IMR-90 (cell line): ENCODE measurements at regions not wholly inside any gene's neighbourhood (a gene's known extent, or its start where the extent isn't known, plus 50 kb on each side); places are given as distances from the start of the nearest gene placed in this dataset.

ENCODE experiments used
- ATAC-seq: fragments of 200-7000 bp; cut with Tn5 transposase; 2 replicates; pipeline ENCODE4 v1.9.1; 2020; ENCODE audit warnings: low read depth, mild to moderate bottlenecking, moderate library complexity
- BruUV-seq: library from RNA; stranded (reverse); fragments of 400-500 nt; replicated peaks from 2 replicates; lab custom pipeline; 2021; lab: Mats Ljungman, UMichigan
- CTCF ChIA-PET: fragments of 300-600 bp; formaldehyde crosslinking; extraction: SDS; loops from one replicate; lab custom pipeline; 2021; ENCODE audit warnings: antibody characterized with exemption; lab: Yijun Ruan, JAX
- POLR2A ChIA-PET: fragments of 300-600 bp; sonication (Branson Sonifier 250); formaldehyde crosslinking; loops from one replicate; lab custom pipeline; 2022; ENCODE audit warnings: antibody characterized with exemption; ENCODE audit not compliant: unreplicated experiment; lab: Charles Lee
- DNase-seq: peaks from one replicate; pipeline ENCODE4 v3.0.0; 2013
- H2AFZ ChIP-seq: replicated peaks from 2 replicates; pipeline ENCODE3; 2013; ENCODE audit warnings: low read length, mild to moderate bottlenecking; ENCODE audit not compliant: poor library complexity
- H2AK5ac ChIP-seq: 2 replicates; pipeline ENCODE4 v1.6.1; 2013; ENCODE audit warnings: low read depth, low read length, inconsistent platforms
- H2AK9ac ChIP-seq: replicated peaks from 2 replicates; pipeline ENCODE3; 2013; ENCODE audit warnings: mild to moderate bottlenecking, low read depth, low read length, moderate library complexity; ENCODE audit not compliant: poor library complexity
- H2BK120ac ChIP-seq: 2 replicates; pipeline ENCODE4 v1.6.1; 2013; ENCODE audit warnings: low read depth, low read length, inconsistent platforms
- H2BK15ac ChIP-seq: 3 replicates; pipeline ENCODE4 v1.6.1; 2013; ENCODE audit warnings: low read depth, low read length, inconsistent platforms
- H2BK20ac ChIP-seq: 2 replicates; pipeline ENCODE4 v1.6.1; 2013; ENCODE audit warnings: low read depth, mild to moderate bottlenecking, inconsistent platforms, low read length, moderate library complexity
- H2BK5ac ChIP-seq: 2 replicates; pipeline ENCODE4 v1.6.1; 2013; ENCODE audit warnings: mild to moderate bottlenecking, low read depth, low read length, inconsistent platforms; ENCODE audit not compliant: poor library complexity, severe bottlenecking
- H3K14ac ChIP-seq: replicated peaks from 2 replicates; pipeline ENCODE4 v1.6.1; 2013; ENCODE audit warnings: low read depth, low read length, inconsistent platforms
- H3K18ac ChIP-seq: 2 replicates; pipeline ENCODE4 v1.6.1; 2013; ENCODE audit warnings: low read depth, low read length, control low read depth
- H3K23ac ChIP-seq: 2 replicates; pipeline ENCODE4 v1.6.1; 2013; ENCODE audit warnings: low read depth, low read length, inconsistent platforms
- H3K27ac ChIP-seq: 2 replicates; pipeline ENCODE4 v1.5.1; 2013; ENCODE audit warnings: mild to moderate bottlenecking, control low read depth, low read length; ENCODE audit not compliant: insufficient read depth
- H3K27me3 ChIP-seq: 2 replicates; pipeline ENCODE4 v1.6.1; 2013; ENCODE audit warnings: low read length; ENCODE audit not compliant: control insufficient read depth, insufficient read depth
- H3K36me3 ChIP-seq: 2 replicates; pipeline ENCODE4 v1.6.1; 2013; ENCODE audit warnings: low read length, mixed read lengths; ENCODE audit not compliant: control insufficient read depth, insufficient read depth
- H3K4ac ChIP-seq: 2 replicates; pipeline ENCODE4 v1.6.1; 2013; ENCODE audit warnings: low read depth, low read length, inconsistent platforms
- H3K4me1 ChIP-seq: 2 replicates; pipeline ENCODE4 v1.6.1; 2013; ENCODE audit warnings: low read length, mixed read lengths; ENCODE audit not compliant: control insufficient read depth, insufficient read depth
- H3K4me2 ChIP-seq: 2 replicates; pipeline ENCODE4 v1.6.1; 2013; ENCODE audit warnings: low read depth, mild to moderate bottlenecking, control low read depth, low read length, moderate library complexity
- H3K4me3 ChIP-seq: 2 replicates; pipeline ENCODE4 v1.5.1; 2013; ENCODE audit warnings: low read depth, mild to moderate bottlenecking, control low read depth, low read length, moderate library complexity; ENCODE audit not compliant: insufficient read depth
- H3K56ac ChIP-seq: 2 replicates; pipeline ENCODE4 v1.6.1; 2013; ENCODE audit warnings: low read length, inconsistent platforms; ENCODE audit not compliant: insufficient read depth; ENCODE audit errors: extremely low read depth
- H3K79me1 ChIP-seq, 2 experiments: 2 replicates each; pipeline ENCODE4 v1.6.1; 2013; ENCODE audit warnings: low read length in 2 of 2, inconsistent platforms in 1 of 2, low read depth in 1 of 2
- H3K9ac ChIP-seq: 2 replicates; pipeline ENCODE4 v1.6.1; 2013; ENCODE audit warnings: low read depth, low read length, control low read depth
- H3K9me1 ChIP-seq: 2 replicates; pipeline ENCODE4 v1.6.1; 2013; ENCODE audit warnings: low read length, inconsistent platforms; ENCODE audit not compliant: insufficient read depth
- H3K9me3 ChIP-seq: 2 replicates; pipeline ENCODE4 v1.6.1; 2013; ENCODE audit warnings: low read length; ENCODE audit not compliant: control insufficient read depth, insufficient read depth
- H4K20me1 ChIP-seq: 2 replicates; pipeline ENCODE4 v1.6.1; 2013; ENCODE audit warnings: low read length, inconsistent platforms; ENCODE audit not compliant: insufficient read depth
- H4K5ac ChIP-seq: 2 replicates; pipeline ENCODE4 v1.6.1; 2013; ENCODE audit warnings: mild to moderate bottlenecking, low read depth, low read length, control low read depth
- H4K8ac ChIP-seq, 2 experiments: 2 replicates each; pipeline ENCODE4 v1.6.1; 2013; ENCODE audit warnings: low read depth in 2 of 2, low read length in 2 of 2, control low read depth in 1 of 2, inconsistent platforms in 1 of 2
- H4K91ac ChIP-seq: 2 replicates; pipeline ENCODE4 v1.6.1; 2013; ENCODE audit warnings: low read depth, low read length, inconsistent platforms; ENCODE audit not compliant: insufficient read depth
- BHLHE40 ChIP-seq: fragments of 150-350 bp; IDR thresholded peaks from 2 replicates; pipeline ENCODE4 v1.6.1; 2016; ENCODE audit warnings: mild to moderate bottlenecking, low read depth, low read length
- CEBPB ChIP-seq: IDR thresholded peaks from 2 replicates; pipeline ENCODE4 v1.6.1; 2012; ENCODE audit warnings: low read depth, low read length, improper control_type of control experiment
- CHD1 ChIP-seq: IDR thresholded peaks from 2 replicates; pipeline ENCODE4 v1.6.1; 2012; ENCODE audit warnings: low read depth, low read length, improper control_type of control experiment
- FOS ChIP-seq: fragments of 150-350 bp; IDR thresholded peaks from 2 replicates; pipeline ENCODE4 v1.6.1; 2016; ENCODE audit warnings: low read depth, low read length
- MAFK ChIP-seq: IDR thresholded peaks from 2 replicates; pipeline ENCODE4 v1.6.1; 2012; ENCODE audit warnings: low read depth, low read length, improper control_type of control experiment
- MAZ ChIP-seq: IDR thresholded peaks from 2 replicates; pipeline ENCODE4 v1.6.1; 2012; ENCODE audit warnings: low read depth, mild to moderate bottlenecking, low read length, improper control_type of control experiment, moderate library complexity, borderline replicate concordance
- MXI1 ChIP-seq: IDR thresholded peaks from 2 replicates; pipeline ENCODE4 v1.6.1; 2012; ENCODE audit warnings: low read depth, mild to moderate bottlenecking, low read length, moderate library complexity, borderline replicate concordance
- NFE2L2 ChIP-seq: fragments of 150-350 bp; IDR thresholded peaks from 2 replicates; pipeline ENCODE4 v1.6.1; 2016; ENCODE audit warnings: low read depth, mild to moderate bottlenecking, low read length
- POLR2A ChIP-seq: IDR thresholded peaks from 2 replicates; pipeline ENCODE4 v1.6.1; 2012; ENCODE audit warnings: mild to moderate bottlenecking, low read depth, low read length
- RAD21 ChIP-seq: IDR thresholded peaks from 2 replicates; pipeline ENCODE4 v1.6.1; 2012; ENCODE audit warnings: low read length, improper control_type of control experiment
- RFX5 ChIP-seq: IDR thresholded peaks from 2 replicates; pipeline ENCODE4 v1.8.0; 2012; ENCODE audit warnings: low read depth, mild to moderate bottlenecking, low read length, moderate library complexity
- SMC3 ChIP-seq: fragments of 150-350 bp; IDR thresholded peaks from 2 replicates; pipeline ENCODE4 v1.6.1; 2016; ENCODE audit warnings: low read depth, mild to moderate bottlenecking, antibody characterized with exemption, low read length, moderate library complexity
- dilution Hi-C: fragments of 300-500 bp; cut with HindIII; formaldehyde crosslinking; loops from one replicate; pipeline ENCODE4 v1.14.3; 2018; ENCODE audit warnings: low sequenced_read_pairs; ENCODE audit not compliant: unreplicated experiment
- in situ Hi-C: fragments of 300-500 bp; cut with MboI; formaldehyde crosslinking; loops from 3 replicates; pipeline ENCODE4 v1.14.3; 2019; ENCODE audit warnings: low sequenced_read_pairs, inconsistent platforms, mixed read lengths
- intact Hi-C: fragments of 100-400 bp; cut with micrococcal nuclease; formaldehyde crosslinking; loops from 2 replicates; pipeline ENCODE4 v1.10.0; 2022
- TF ChIP-seq, protein P1 (sequence below): conservative IDR thresholded peaks from 2 replicates; pipeline ENCODE4 v1.5.1; 2012; ENCODE audit warnings: mild to moderate bottlenecking, low read depth, low read length, improper control_type of control experiment
- TF ChIP-seq, protein P2 (sequence below): fragments of 150-350 bp; IDR thresholded peaks from 2 replicates; pipeline ENCODE4 v1.6.1; 2017; ENCODE audit warnings: mild to moderate bottlenecking, antibody characterized with exemption, low read length, low read depth

GRCh38 chr9:106657926-106658325 lies 205.0 kb upstream of the ZNF462 start:
- Histone ChIP-seq H4K8ac (no peak overlapping the region), H3K9me3 (no peaks in the 10 kb centered on the region), H2BK5ac (no peak overlapping the region), H3K79me1 (no peaks in the 10 kb centered on the region), H4K91ac (no peak overlapping the region), H3K27me3 (no peaks in the 10 kb centered on the region), H3K4me2 (no peak overlapping the region), H3K9me1 (no peaks in the 10 kb centered on the region), H4K5ac (no peak overlapping the region), H2AK9ac (no peak overlapping the region), H2BK15ac (no peak overlapping the region), H2AFZ (no peak overlapping the region), H3K23ac (no peak overlapping the region), H3K4me1 (no peaks in the 10 kb centered on the region), H3K27ac (no peak overlapping the region), H3K14ac (no peak overlapping the region), H4K20me1 (no peaks in the 10 kb centered on the region), H2BK20ac (no peak overlapping the region), H3K4me3 (no peak overlapping the region), H3K56ac (no peak overlapping the region), H3K9ac (no peak overlapping the region), H2BK120ac (no peak overlapping the region), H2AK5ac (no peak overlapping the region), H3K4ac (no peak overlapping the region), H3K36me3 (no peaks in the 10 kb centered on the region), H3K18ac (no peak overlapping the region)
- CTCF ChIA-PET = no interaction called here
- ATAC-seq (no peak), DNase-seq (no peak)
- dilution Hi-C loops = no loop called here
- POLR2A ChIA-PET = no interaction called here
- no TSS peak for BruUV-seq
- intact Hi-C loops = no loop called here
- TF ChIP-seq, protein P1, sequence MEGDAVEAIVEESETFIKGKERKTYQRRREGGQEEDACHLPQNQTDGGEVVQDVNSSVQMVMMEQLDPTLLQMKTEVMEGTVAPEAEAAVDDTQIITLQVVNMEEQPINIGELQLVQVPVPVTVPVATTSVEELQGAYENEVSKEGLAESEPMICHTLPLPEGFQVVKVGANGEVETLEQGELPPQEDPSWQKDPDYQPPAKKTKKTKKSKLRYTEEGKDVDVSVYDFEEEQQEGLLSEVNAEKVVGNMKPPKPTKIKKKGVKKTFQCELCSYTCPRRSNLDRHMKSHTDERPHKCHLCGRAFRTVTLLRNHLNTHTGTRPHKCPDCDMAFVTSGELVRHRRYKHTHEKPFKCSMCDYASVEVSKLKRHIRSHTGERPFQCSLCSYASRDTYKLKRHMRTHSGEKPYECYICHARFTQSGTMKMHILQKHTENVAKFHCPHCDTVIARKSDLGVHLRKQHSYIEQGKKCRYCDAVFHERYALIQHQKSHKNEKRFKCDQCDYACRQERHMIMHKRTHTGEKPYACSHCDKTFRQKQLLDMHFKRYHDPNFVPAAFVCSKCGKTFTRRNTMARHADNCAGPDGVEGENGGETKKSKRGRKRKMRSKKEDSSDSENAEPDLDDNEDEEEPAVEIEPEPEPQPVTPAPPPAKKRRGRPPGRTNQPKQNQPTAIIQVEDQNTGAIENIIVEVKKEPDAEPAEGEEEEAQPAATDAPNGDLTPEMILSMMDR = no peak
- TF ChIP-seq NFE2L2 (no peak), FOS (no peak), MAZ (no peak), CEBPB (no peak), CHD1 (no peak), BHLHE40 (no peak), RAD21 (no peak), MXI1 (no peak), SMC3 (no peak), POLR2A (no peak), MAFK (no peak), RFX5 (no peak)
- TF ChIP-seq, protein P2, sequence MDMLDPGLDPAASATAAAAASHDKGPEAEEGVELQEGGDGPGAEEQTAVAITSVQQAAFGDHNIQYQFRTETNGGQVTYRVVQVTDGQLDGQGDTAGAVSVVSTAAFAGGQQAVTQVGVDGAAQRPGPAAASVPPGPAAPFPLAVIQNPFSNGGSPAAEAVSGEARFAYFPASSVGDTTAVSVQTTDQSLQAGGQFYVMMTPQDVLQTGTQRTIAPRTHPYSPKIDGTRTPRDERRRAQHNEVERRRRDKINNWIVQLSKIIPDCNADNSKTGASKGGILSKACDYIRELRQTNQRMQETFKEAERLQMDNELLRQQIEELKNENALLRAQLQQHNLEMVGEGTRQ = no peak
- in situ Hi-C loops = no loop called here
